ENCODE measurements at regions not wholly inside any gene's neighbourhood (a gene's known extent, or its start where the extent isn't known, plus 50 kb on each side); places are given as distances from the start of the nearest gene placed in this dataset.
"Not testable (repeated sequence)": the region's sequence is repeated elsewhere in the genome, so short reads cannot be mapped to it uniquely, and the experiment has no call there.

GRCh38 chr6:49370518-49370917 is 92.5 kb downstream of the MMUT start:
- DNase-seq (ENCODE audit: low read depth) = no peak

- DNase-seq (ENCODE audit: low read depth) = no peak
Measured at GRCh38 chr6:49366539-49366938, 96.5 kb downstream of the MMUT start.

DNA sequence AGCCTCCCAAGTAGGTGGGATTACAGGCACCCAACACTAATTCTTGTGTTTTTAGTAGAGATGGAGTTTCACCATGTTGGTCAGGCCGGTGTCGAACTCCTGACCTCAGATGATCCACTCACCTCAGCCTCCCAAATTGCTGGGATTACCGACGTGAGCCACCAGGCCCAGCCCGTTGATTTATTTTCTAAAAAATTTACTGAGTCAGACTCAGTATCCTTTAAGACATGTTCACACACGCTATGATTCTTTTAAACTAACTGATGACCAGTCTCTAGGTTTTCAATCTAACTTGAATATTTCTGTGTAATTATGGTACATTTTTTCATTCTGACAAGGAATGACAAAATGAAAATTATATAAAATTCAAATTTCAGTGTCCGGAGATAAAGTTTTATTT is 114.5 kb downstream of the MMUT start:
- DNase-seq (ENCODE audit: low read depth) = no peak

GRCh38 chr6:49342410-49342809 is 120.6 kb downstream of the MMUT start:
- DNase-seq (ENCODE audit: low read depth) = no peak

GRCh38 chr6:49341869-49342268 is 121.2 kb downstream of the MMUT start:
- DNase-seq (ENCODE audit: low read depth) = no peak

DNA sequence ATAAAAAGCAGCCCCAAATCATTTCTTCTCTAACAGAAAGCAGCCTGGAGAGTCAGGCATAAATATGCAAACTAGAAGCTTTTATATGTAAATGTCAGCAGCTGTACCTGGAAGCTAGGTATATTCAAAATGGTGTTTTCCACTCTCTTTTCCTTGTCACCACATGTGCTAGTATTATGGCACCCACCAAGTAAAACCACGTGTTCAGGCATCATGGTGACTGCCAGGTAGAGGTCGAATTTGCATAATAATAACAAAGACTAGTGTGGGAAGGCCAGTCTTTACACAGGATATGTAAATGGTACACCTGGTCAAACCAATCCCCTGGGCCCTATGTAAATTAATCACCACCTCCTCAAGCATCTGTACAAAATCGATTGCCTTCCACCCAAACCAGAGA is 124.0 kb downstream of the MMUT start:
- no peak for DNase-seq (ENCODE audit: low read depth)

DNA sequence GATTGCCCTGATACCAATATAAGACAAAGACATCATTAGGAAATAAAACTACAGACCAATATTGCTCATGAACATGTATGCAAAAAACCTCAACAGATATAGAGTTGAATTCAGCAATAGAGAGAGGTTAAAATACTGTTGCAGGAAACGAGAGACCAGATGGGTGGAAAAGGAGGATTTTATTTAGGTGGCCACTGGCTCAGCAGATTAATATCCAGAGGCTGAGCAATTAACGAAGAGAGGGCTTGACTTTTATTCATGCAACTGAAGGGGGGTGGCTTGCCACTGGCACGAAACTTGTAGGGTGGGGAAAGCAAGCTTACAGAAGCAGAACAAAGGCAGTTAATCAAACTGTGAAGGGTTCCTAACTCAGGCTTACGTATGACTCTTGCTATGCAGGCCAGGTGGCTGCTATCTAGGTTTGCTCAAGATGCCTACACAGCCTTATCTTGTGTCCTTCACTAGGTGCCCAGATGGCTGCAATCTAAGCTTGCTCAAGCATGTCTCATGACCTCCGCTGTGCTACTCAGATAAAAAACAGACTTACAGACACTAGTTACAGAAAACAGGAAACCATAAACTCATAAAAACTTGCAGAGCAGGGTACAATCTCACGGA is 126.4 kb downstream of the MMUT start:
- DNase-seq (ENCODE audit: low read depth) = peak; percentile 31

DNA sequence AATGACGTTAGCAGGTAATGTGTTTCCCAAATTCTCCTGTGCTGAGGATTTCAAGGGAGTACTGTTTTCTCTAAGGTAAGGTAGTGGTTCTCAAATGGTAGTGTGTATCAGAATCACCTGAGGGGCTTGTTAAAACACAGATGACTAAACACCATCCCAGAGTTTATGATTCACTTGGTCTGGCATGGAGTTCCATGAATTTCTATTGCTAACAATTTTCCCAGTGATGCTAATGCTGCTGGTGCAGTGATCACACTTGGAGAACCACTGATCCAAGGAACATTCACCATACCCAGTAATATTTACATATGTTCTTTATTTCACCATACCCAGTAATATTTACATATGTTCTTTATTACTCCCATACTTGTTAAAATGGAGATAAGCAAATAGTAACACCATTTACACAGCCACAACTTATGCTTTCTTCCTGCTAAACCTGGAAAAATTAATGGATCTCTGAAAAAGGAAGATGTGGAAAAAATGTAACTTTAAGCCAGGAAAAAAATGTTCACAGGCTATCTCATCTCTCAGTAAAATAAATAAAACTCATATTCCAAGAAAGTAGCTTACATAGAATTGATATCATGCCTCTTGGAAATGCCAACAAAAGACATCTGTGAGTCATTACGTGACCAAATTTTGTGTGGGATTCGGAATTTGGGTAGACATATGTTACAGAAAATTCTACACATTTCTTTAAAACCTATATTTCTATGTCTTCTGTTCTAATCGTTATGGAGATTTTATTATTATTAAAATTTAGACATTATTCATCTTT is 129.5 kb downstream of the MMUT start:
- no peak for DNase-seq (ENCODE audit: low read depth)

DNA sequence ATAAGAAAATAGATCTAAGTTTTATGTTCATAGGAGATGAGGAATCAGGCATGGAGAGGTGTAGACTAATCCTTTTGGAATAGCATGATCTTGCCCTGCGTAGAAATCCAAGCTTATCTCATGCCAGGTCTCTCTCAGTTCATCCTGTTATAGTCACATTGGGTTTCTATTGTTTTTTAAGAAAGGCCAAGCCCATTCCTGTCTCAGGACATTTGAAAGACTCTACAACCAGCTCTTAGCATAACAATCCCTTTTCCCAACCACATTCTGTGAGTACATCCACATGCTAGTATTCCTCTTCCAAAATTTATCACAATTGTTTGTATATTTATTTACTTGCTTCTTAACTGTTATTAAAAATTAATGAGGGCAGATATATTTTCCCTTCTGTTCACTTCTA is 130.3 kb downstream of the MMUT start:
- no peak for DNase-seq (ENCODE audit: low read depth)

DNA sequence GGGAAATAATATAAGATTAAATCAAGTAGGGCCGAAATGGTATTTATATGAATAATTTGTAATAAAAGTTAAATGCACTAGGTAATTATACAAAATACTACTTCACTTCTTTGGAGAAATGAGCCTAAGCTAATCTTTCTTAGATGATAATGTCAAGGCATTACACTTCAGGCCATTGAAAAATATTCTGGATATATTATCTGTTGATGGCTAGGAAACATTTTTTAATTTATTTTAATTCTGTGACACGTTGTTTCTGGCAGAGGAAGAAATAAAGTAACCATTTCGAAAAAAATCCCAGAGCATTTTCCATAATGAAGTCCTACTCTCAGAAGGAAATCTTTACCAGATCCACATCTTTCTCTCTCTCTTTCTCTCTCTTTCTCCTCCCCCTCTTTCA is 133.9 kb downstream of the MMUT start:
- no peak for DNase-seq (ENCODE audit: low read depth)

DNA sequence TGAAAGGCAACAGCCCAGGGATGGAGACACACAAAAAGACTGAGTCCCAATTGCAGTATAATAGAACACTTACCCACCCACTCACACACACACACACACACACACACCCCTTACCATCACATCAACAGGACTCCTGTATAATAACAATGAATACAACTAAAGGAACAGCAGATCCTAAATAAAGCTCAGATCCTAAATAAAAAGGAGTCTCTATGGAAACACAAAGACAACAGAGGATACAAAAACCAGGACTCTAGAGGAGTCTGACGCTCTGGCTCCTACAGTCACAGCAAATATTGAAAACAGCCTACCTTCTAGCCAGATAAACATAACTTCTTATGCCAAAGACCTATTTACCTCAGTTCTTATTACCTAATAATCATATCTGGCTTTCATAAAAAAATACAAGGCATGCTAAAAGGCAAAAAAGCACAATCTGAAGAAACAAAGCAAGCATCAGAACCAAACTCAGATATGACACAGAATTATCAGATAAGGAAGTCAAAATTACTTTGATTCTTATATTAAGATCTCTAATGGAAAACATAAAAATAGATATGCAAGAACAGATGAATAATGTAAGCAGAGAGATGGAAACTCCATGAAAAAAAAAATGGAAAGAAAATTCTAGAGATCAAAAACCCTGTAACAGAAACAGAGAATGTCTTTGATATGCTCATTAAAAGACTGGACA is 134.9 kb downstream of the MMUT start:
- DNase-seq (ENCODE audit: low read depth) = no peak

DNA sequence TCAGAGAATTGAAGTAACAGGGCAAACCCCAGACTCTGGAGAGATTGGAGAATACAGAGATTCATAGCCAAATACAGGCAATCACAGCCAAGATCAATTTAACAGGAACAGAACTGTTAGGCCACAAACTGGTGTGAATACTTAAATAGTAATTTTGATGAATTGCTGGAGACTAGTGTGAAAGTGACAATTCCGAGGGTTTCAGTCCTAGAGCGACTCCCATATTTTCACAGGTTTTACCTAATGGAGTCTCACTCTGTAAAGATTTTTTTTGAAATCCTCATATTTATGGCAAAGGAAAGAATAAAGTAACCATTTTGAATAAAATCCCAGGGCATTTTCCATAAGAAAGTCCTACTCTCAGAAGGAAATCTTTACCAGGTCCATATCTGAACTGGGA is 135.5 kb downstream of the MMUT start:
- DNase-seq (ENCODE audit: low read depth) = no peak

DNA sequence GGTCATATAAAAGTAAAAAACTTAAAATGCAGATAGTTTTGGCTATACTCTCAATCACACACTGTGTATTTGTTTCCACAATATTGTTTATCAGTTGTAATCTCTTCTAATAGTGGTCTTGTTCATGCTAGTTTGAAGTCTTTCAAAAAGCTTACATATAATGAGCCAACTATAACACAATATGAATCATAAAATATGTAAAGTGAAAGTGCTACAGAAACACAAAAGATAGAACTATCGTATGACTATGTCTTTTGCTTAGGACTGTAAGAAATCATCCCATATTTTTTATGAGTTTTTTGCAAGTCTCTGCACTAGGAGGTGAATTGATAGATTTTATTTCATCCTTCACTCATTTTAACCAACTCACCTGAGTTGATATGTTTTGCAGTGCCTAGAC is 136.0 kb downstream of the MMUT start:
- DNase-seq (ENCODE audit: low read depth) = no peak

DNA sequence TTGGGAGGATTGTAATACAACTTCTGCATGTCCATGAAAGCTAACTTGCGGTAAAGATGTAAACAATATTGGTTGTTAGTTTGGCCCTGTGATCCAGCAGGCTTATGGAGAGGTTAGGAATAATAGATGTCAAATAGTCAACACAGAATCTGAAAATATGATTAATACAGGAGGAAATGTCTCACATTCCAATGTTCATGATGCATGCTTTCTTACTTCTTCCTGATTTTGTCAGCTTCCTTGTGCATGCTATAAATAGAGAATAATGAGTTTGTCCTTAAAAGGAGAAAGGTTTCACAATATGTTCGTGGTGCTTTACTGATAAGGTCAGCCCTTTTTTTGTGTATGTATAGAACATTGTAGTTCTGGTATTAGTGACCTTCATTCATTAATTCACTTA is 136.7 kb downstream of the MMUT start:
- DNase-seq (ENCODE audit: low read depth) = peak; percentile 70

DNA sequence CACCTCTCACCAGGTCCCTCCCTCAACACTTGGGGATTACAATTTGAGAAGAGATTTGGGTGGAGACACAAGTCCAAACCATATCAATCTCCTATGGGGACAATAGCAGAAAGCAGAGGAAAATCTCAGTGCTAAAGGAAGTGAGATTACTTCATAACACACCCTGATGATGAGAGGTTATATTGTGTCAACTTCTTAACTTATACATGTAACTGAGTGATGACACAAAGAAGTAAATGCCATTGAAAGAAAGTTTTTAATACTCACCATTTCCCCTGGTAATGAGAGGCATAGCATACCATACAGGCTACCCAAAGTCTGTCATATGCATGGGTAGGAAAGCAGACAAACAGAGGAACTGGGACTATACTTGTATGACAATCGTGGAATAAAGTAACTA is 137.2 kb downstream of the MMUT start:
- DNase-seq (ENCODE audit: low read depth) = no peak

GRCh38 chr6:49322861-49323260 is 140.2 kb downstream of the MMUT start:
- no peak for DNase-seq (ENCODE audit: low read depth)

DNA sequence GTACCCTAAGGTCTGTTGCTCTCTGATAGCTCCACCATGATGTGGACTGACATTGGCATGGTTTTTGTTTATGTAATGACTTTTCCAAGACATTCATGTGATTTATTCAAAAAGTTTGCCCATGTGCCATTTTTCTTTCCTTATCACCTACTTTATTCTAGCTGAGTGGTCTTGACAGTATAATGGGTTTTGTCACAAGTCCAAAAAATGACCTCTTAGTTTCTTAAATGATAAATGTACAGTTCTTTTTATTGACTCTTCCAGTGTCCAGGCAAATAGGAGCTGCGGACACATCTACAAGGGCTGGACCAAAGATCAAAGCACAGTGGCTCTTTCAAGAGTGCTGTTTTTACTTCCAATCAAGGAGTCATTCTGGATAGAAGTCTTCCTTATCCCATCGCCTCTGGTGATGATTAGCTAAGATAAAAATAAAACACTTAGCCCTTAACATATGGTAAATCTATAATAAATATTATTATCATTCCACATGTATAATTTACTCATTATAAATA is 141.4 kb downstream of the MMUT start:
- no peak for DNase-seq (ENCODE audit: low read depth)

DNA sequence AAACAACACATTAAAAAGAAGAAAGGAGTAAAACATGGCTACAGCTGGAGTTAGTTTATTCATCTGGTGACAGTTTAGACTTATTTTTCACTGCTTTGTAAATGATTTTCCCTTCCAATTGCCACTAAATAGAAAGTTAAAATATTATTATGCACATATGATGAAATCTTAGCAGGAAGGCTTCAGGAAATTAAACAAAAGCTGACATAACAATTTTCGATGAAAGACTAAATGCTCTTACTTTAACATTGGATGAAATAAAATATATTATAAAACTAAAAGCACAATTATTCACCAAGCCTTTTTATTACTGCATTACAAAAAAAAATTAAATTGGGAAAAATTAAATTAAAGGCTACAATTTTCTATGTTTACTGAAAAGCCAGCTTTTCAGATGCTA is 158.0 kb downstream of the MMUT start:
- DNase-seq (ENCODE audit: low read depth) = no peak

GRCh38 chr6:49304393-49304792 is 158.7 kb downstream of the MMUT start:
- DNase-seq (ENCODE audit: low read depth) = not testable (repeated sequence)

DNA sequence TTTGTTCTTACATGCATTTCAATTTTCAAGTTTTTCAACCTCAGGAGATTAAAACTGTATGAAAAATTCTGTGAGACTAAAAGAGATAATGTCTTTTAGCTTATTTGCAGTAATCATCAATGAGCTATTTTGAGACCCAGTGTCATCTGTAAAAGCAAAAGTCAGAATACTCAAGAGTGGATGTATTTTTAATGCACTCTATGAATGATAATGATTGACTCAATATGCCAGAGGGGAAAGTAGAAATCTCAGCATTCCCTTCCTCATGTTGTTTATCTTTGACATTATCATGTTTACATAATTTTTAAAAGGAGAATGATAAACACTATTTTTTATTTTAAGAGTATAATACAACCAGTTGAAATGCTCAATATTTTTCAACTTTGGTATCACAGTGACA is 162.1 kb downstream of the MMUT start:
- DNase-seq (ENCODE audit: low read depth) = no peak

DNA sequence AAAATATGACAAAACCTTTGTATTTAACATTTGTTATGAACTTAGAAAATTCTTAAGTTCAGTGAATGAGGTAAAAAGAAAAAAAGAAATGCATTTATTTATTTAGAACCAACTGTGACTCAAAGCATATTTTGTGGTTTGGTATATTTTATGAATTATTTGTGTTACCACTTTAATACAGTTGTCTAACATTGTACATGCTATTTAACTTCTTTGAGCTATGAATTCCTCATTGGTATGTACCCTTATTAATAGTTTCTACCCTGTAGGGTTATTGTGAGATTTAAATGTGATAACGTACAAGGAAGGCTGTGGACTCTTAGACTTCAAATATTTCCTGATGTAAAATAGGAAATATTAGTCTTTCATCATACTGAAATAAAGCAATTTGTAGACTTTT is 162.6 kb downstream of the MMUT start:
- DNase-seq (ENCODE audit: low read depth) = no peak

DNA sequence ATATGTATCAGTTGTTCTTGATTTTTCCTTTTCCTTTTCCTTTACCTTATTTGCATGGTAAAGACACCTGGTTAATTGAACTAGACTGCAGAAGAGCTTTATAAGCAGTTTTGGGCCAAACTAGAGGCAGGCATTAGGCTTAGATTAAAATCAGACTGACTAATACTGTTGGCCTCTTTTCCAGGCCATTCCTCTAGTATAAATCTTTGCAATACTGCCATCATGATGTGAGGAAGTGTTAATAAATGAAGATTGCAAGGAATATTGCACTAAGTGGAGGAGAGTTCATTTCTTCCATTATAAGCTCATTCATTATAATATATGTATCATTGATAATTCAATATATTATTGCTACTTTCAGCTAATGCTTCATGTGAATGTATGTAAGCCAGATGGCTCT is 163.8 kb downstream of the MMUT start:
- no peak for DNase-seq (ENCODE audit: low read depth)

DNA sequence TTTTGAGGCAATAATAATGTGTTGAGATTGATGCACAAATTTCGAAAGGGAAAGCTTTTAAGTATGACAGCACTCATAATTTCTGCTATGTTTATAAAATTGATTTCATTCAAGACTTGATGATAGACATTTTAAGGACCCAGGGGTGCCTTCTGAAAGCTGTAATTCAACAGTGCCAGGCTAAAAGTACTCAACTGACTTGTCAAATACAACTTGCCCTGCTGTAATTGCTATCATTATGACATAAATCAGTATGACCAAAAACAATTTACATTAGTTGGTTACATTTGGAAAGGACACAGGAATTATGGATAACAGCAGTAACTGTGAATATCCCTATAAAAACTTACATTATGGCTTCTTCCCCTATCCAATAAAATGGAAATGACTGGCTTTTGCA is 178.9 kb downstream of the MMUT start:
- no peak for DNase-seq (ENCODE audit: low read depth)
